MM.1S (cell line): ENCODE measurements at regions not wholly inside any gene's neighbourhood (a gene's known extent, or its start where the extent isn't known, plus 50 kb on each side); places are given as distances from the start of the nearest gene placed in this dataset.

Experiments used
- EZH2phosphoT487 ChIP-seq: fragments of 300-600 bp; sonication (generic); IDR thresholded peaks from 2 replicates; pipeline ENCODE4 v1.6.1; 2018; ENCODE audit warnings: antibody characterized with exemption, low read length
- TF ChIP-seq, protein P1 (sequence below): fragments of 300-600 bp; sonication (generic); IDR thresholded peaks from 2 replicates; pipeline ENCODE4 v1.5.1; 2016; ENCODE audit warnings: antibody characterized with exemption, low read length, mixed read lengths

DNA sequence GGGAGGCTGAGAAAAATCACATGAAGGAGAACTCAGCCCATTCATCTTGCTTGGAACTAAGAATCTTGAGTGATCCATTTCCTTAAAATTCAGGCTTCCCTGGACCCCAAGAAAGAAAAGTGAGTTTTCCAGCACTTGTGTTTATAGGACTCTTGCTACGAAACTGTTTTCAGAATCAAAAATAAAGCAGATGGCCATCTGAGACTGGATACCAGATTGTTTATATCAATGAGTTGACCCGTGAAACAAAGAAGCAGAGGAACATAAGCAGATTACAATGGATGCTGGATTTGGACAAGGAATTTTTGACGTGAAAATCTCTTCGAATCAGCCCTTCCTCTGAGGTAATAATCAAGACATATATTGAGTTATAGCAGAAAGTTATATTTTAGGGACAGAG is 223.2 kb downstream of the SYK start:
- TF ChIP-seq, protein P1, sequence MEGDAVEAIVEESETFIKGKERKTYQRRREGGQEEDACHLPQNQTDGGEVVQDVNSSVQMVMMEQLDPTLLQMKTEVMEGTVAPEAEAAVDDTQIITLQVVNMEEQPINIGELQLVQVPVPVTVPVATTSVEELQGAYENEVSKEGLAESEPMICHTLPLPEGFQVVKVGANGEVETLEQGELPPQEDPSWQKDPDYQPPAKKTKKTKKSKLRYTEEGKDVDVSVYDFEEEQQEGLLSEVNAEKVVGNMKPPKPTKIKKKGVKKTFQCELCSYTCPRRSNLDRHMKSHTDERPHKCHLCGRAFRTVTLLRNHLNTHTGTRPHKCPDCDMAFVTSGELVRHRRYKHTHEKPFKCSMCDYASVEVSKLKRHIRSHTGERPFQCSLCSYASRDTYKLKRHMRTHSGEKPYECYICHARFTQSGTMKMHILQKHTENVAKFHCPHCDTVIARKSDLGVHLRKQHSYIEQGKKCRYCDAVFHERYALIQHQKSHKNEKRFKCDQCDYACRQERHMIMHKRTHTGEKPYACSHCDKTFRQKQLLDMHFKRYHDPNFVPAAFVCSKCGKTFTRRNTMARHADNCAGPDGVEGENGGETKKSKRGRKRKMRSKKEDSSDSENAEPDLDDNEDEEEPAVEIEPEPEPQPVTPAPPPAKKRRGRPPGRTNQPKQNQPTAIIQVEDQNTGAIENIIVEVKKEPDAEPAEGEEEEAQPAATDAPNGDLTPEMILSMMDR, result no peak
- TF ChIP-seq EZH2phosphoT487, result no peak
